HepG2 (cell line): ENCODE measurements at regions not wholly inside any gene's neighbourhood (a gene's known extent, or its start where the extent isn't known, plus 50 kb on each side); places are given as distances from the start of the nearest gene placed in this dataset.

Experiments used
- CREB3 ChIP-seq: sonication (generic); formaldehyde crosslinking; IDR thresholded peaks from 2 replicates; pipeline ENCODE4 v1.5.0; 2020; ENCODE audit warnings: missing genetic modification reagents
- CTCF ChIP-seq: sonication (generic); formaldehyde crosslinking; IDR thresholded peaks from 2 replicates; pipeline ENCODE4 v1.5.0; 2020; ENCODE audit warnings: mild to moderate bottlenecking, missing genetic modification reagents, moderate library complexity
- DPF2 ChIP-seq: sonication (generic); formaldehyde crosslinking; IDR thresholded peaks from 2 replicates; pipeline ENCODE4 v1.4.0; 2020; ENCODE audit warnings: mild to moderate bottlenecking, low read depth, missing genetic modification reagents, borderline replicate concordance
- GABPA ChIP-seq, 2 experiments: IDR thresholded peaks; 2 replicates each; pipeline ENCODE4 v1.6.1; 2011 to 2016; ENCODE audit warnings: low read depth in 2 of 2, low read length in 1 of 2, missing biosample characterization in 1 of 2, missing genetic modification characterization in 1 of 2
- KDM2A ChIP-seq: sonication (generic); formaldehyde crosslinking; IDR thresholded peaks from 2 replicates; pipeline ENCODE4 v1.4.0; 2020; ENCODE audit warnings: low read depth, missing genetic modification reagents, borderline replicate concordance
- NFIC ChIP-seq: IDR thresholded peaks from 2 replicates; pipeline ENCODE4 v1.6.1; 2012; ENCODE audit warnings: mild to moderate bottlenecking, low read length, inconsistent platforms
- POLR2AphosphoS5 ChIP-seq: IDR thresholded peaks from 2 replicates; pipeline ENCODE4 v1.6.1; 2012; ENCODE audit warnings: low read depth, low read length
- YY1 ChIP-seq: IDR thresholded peaks from 2 replicates; pipeline ENCODE4 v1.6.1; 2011; ENCODE audit warnings: low read length, low read depth, moderate library complexity, mild to moderate bottlenecking; ENCODE audit not compliant: insufficient read depth, insufficient replicate concordance
- ZNF431 ChIP-seq: sonication (generic); formaldehyde crosslinking; IDR thresholded peaks from 2 replicates; pipeline ENCODE4 v1.9.0; 2022; ENCODE audit warnings: missing genetic modification reagents, low read depth, mild to moderate bottlenecking, borderline replicate concordance
- ZNF709 ChIP-seq: sonication (generic); formaldehyde crosslinking; IDR thresholded peaks from 2 replicates; pipeline ENCODE4 v1.5.0; 2020; ENCODE audit warnings: mild to moderate bottlenecking, missing genetic modification reagents

GRCh38 chr9:88074931-88075330 is 63.3 kb downstream of the SPATA31C2 start:
- TF ChIP-seq NFIC (no peak), ZNF709 (CRISPR knock-in tag) (no peak), POLR2AphosphoS5 (no peak), DPF2 (CRISPR knock-in tag) (no peak), YY1 (no peak), ZNF431 (CRISPR knock-in tag) (no peak), CTCF (CRISPR knock-in tag) (no peak), KDM2A (CRISPR knock-in tag) (no peak), CREB3 (CRISPR knock-in tag) (no peak), GABPA (IDR thresholded peaks at IDR 0.05; ENCODE audit: low read depth, low read length) (no peak), GABPA (CRISPR knock-in tag; IDR thresholded peaks at IDR 0.05; ENCODE audit: low read depth) (no peak)
